GM19395 (cell line): ENCODE measurements at regions not wholly inside any gene's neighbourhood (a gene's known extent, or its start where the extent isn't known, plus 50 kb on each side); places are given as distances from the start of the nearest gene placed in this dataset.
"Not testable (repeated sequence)": the region's sequence is repeated elsewhere in the genome, so short reads cannot be mapped to it uniquely, and the experiment has no call there.

Source experiments
- ATAC-seq: cut with Tn5 transposase; IDR thresholded peaks from one replicate; pipeline ENCODE4 v1.9.1; 2021; ENCODE audit warnings: mild to moderate bottlenecking, moderate library complexity; ENCODE audit not compliant: unreplicated experiment

DNA sequence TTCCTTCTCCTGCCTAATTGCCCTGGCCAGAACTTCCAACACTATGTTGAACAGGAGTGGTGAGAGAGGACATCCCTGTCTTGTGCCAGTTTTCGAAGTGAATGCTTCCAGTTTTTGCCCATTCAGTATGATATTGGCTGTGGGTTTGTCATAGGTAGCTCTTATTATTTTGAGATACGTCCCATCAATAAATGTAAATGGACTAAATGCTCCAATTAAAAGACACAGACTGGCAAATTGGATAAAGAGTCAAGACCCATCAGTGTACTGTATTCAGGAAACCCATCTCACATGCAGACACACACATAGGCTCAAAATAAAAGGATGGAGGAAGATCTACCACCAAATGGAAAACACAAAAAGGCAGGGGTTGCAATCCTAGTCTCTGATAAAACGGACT, 123.6 kb upstream of the BCHE start:
- not testable (repeated sequence) for ATAC-seq

- ATAC-seq, result no peak
Observed at GRCh38 chr3:165954171-165954570, 116.9 kb upstream of the BCHE start.

GRCh38 chr3:165946360-165946759, 109.1 kb upstream of the BCHE start:
- no peak for ATAC-seq

GRCh38 chr3:165938986-165939540, 101.8 kb upstream of the BCHE start:
- ATAC-seq, result no peak

DNA sequence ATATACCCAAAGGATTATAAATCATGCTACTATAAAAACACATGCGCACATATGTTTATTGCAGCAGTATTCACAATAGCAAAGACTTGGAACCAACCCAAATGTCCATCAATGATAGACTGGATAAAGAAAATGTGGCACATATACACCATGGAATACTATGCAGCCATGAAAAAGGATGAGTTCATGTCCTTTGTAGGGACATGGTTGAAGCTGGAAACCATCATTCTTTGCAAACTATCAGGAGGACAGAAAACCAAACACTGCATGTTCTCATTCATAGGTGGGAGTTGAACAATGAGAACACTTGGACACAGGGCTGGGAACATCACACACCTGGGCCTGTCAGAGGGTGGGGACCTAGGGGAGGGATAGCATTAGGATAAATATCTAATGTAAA, 98.9 kb upstream of the BCHE start:
- ATAC-seq, result not testable (repeated sequence)

DNA sequence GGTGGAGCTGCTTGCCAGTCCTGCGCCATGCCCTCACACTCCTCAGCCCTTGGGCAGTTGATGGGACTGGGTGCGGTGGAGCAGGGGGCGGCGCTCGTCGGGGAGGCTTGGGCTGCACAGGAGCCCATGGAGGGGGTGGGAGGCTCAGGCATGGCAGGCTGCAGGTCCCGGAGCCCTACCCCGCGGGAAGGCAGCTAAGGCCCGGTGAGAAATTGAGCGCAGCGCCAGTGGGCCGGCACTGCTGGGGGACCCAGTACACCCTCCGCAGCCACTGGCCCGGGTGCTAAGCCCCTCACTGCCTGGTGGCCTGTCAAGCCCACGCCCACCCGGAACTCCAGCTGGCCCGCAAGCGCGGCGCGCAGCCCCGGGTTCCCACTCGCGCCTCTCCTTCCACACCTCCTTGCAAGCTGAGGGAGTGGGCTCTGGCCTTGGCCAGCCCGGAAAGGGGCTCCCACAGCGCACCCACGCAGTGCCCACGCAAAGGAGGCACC, 87.1 kb upstream of the BCHE start:
- not testable (repeated sequence) for ATAC-seq

- no peak for ATAC-seq
Observed at GRCh38 chr3:165920984-165921383, 83.8 kb upstream of the BCHE start.

- ATAC-seq, result no peak
Observed at GRCh38 chr3:165919284-165919683, 82.1 kb upstream of the BCHE start.

- ATAC-seq, result no peak
Observed at GRCh38 chr3:165918657-165918979, 81.4 kb upstream of the BCHE start.

GRCh38 chr3:165917938-165918656, 80.9 kb upstream of the BCHE start:
- ATAC-seq, result not testable (repeated sequence)

DNA sequence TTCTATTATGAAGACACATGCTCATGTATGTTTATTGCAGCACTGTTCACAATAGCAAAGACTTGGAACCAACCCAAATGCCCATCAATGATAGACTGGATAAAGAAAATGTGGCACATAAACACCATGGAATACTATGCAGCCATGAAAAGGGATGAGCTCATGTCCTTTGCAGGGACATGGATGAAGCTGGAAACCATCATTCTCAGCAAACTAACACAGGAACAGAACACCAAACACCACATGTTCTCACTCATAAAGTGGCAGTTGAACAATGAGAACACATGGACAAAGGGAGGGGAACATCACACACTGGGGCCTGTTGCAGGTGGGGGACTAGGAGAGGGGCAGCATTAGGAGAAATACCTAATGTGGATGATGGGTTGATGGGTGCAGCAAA, 77.9 kb upstream of the BCHE start:
- ATAC-seq, result not testable (repeated sequence)

GRCh38 chr3:165903885-165904630, 66.8 kb upstream of the BCHE start:
- no peak for ATAC-seq

- no peak for ATAC-seq
Observed at GRCh38 chr3:165899066-165899465, 61.8 kb upstream of the BCHE start.

DNA sequence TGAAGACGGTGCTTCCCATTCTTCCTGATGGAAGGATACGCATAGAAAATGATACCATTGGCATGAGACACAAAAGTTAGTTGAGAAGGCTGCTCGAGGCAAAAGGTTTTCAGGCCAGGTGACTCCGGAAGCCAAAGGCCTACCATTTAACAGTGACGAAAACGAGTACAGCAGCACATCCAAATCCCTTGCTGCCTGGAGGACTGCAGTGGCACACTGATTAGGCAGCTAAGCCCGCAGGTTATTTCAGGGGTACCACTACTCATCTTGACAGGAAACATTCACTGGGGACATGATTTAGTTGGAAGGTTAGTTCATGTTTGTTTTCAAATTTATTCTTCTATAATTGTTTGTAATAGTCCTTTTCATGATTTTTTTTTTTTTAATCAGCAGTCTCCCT, 59.9 kb upstream of the BCHE start:
- no peak for ATAC-seq

- ATAC-seq, result no peak
Observed at GRCh38 chr3:165895919-165896318, 58.7 kb upstream of the BCHE start.

DNA sequence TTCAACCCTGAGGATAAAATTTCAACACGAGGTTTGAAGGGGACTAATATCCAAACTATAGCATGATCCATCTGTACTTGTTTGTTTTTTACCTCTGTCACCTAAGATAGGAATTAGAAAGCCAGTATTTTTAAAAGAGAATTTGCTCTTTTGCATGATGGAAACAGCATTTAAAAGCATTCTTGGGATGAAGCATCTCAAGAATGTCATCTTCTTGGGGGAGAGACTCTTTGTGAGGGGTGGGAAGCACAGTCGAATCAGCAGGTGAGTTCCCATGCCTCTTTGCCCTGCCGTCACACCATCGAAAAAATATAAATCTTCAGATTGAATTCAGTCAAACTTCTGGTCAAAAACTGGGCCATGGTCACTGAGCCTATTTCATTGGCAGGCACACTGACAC, 55.3 kb upstream of the BCHE start:
- no peak for ATAC-seq
